GM12891 (cell line): ENCODE measurements at regions not wholly inside any gene's neighbourhood (a gene's known extent, or its start where the extent isn't known, plus 50 kb on each side); places are given as distances from the start of the nearest gene placed in this dataset.

Source experiments
- PAX5 ChIP-seq: IDR thresholded peaks from 2 replicates; pipeline ENCODE4 v1.6.1; 2011; ENCODE audit warnings: low read length, moderate library complexity, mild to moderate bottlenecking; ENCODE audit not compliant: insufficient read depth, severe bottlenecking
- POLR2A ChIP-seq: IDR thresholded peaks from 2 replicates; pipeline ENCODE4 v1.6.1; 2011; ENCODE audit warnings: low read depth, low read length, control low read depth
- POLR2AphosphoS5 ChIP-seq: IDR thresholded peaks from 2 replicates; pipeline ENCODE4 v1.6.1; 2011; ENCODE audit warnings: low read depth, low read length, control low read depth
- SPI1 ChIP-seq: IDR thresholded peaks from 2 replicates; pipeline ENCODE4 v1.6.1; 2011; ENCODE audit warnings: low read depth, low read length, control low read depth

DNA sequence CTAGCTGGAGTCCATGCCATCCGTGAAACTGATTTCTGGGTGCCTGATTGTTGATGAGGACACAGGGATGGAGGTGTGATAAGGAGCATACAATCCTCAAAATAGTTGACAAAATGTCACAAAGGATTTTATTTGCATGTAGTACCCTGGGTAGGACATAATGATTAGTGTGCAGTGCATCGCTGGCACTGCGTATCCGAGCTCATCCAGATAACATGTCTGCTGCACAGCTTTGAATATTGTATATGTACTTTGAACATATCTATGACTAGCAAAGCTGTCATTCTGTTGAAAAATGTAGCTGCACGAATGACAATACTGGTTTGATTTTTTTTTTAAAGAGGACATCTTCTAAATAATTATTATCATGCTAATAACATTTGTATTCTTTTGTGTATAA lies 529.7 kb upstream of the FANCL start:
- TF ChIP-seq POLR2A (no peak), POLR2AphosphoS5 (no peak), SPI1 (no peak), PAX5 (no peak)
